WTC11 (cell line): ENCODE measurements at regions not wholly inside any gene's neighbourhood (a gene's known extent, or its start where the extent isn't known, plus 50 kb on each side); places are given as distances from the start of the nearest gene placed in this dataset.
"Not testable (repeated sequence)": the region's sequence is repeated elsewhere in the genome, so short reads cannot be mapped to it uniquely, and the experiment has no call there.

ENCODE experiments used
- ATAC-seq: fragments of 200-7000 bp; cut with Tn5 transposase; 2 replicates; pipeline ENCODE4 v1.10.0; 2021; ENCODE audit warnings: mild to moderate bottlenecking, moderate library complexity
- CTCF ChIA-PET: fragments of 300-600 bp; sonication (Branson Sonifier 250); formaldehyde crosslinking; loops from one replicate; lab custom pipeline; 2021; ENCODE audit warnings: antibody characterized with exemption; lab: Charles Lee
- POLR2A ChIA-PET: fragments of 350-600 bp; sonication (Branson Sonifier 250); formaldehyde crosslinking; loops from one replicate; lab custom pipeline; 2021; ENCODE audit warnings: antibody characterized with exemption; lab: Charles Lee
- DNase-seq: peaks from one replicate; pipeline ENCODE4 v3.0.0; 2021; ENCODE audit warnings: low spot score
- H3K27ac Mint-ChIP-seq: 2 replicates; pipeline ENCODE4 v1.8.0; 2021; ENCODE audit warnings: mixed read lengths
- H3K27me3 Mint-ChIP-seq: 2 replicates; pipeline ENCODE4 v1.8.0; 2021; ENCODE audit warnings: low read depth, mild to moderate bottlenecking, moderate library complexity, mixed read lengths
- H3K36me3 Mint-ChIP-seq: 2 replicates; pipeline ENCODE4 v1.8.0; 2021; ENCODE audit warnings: mixed read lengths
- H3K4me1 Mint-ChIP-seq: 2 replicates; pipeline ENCODE4 v1.8.0; 2022; ENCODE audit warnings: mixed read lengths
- H3K4me3 Mint-ChIP-seq: 2 replicates; pipeline ENCODE4 v1.8.0; 2021; ENCODE audit warnings: mild to moderate bottlenecking, moderate library complexity, mixed read lengths
- H3K9me3 Mint-ChIP-seq: 2 replicates; pipeline ENCODE4 v1.8.0; 2021; ENCODE audit warnings: mixed read lengths
- ATF1 ChIP-seq: sonication (generic); formaldehyde crosslinking; IDR thresholded peaks from 2 replicates; pipeline ENCODE4 v1.8.1; 2023; ENCODE audit warnings: mild to moderate bottlenecking, moderate library complexity, missing genetic modification reagents
- CBFB ChIP-seq: sonication (generic); formaldehyde crosslinking; IDR thresholded peaks from 2 replicates; pipeline ENCODE4 v1.8.1; 2022; ENCODE audit warnings: mild to moderate bottlenecking, low read depth, missing genetic modification reagents
- ELF4 ChIP-seq: sonication (generic); formaldehyde crosslinking; IDR thresholded peaks from 2 replicates; pipeline ENCODE4 v1.8.1; 2022; ENCODE audit warnings: low read depth, mild to moderate bottlenecking, moderate library complexity, missing genetic modification reagents
- FOXK1 ChIP-seq: sonication (generic); formaldehyde crosslinking; IDR thresholded peaks from 2 replicates; pipeline ENCODE4 v1.8.0; 2022; ENCODE audit warnings: mild to moderate bottlenecking, moderate library complexity, missing genetic modification reagents
- GABPB1 ChIP-seq: sonication (generic); formaldehyde crosslinking; IDR thresholded peaks from 2 replicates; pipeline ENCODE4 v1.8.1; 2023; ENCODE audit warnings: mild to moderate bottlenecking, missing genetic modification reagents
- NR3C1 ChIP-seq: sonication (generic); formaldehyde crosslinking; conservative IDR thresholded peaks from 2 replicates; pipeline ENCODE4 v1.8.1; 2023; ENCODE audit warnings: low read depth, mild to moderate bottlenecking, missing genetic modification reagents
- TEAD1 ChIP-seq: sonication (generic); formaldehyde crosslinking; IDR thresholded peaks from 2 replicates; pipeline ENCODE4 v1.8.0; 2022; ENCODE audit warnings: mild to moderate bottlenecking, missing genetic modification reagents
- TEAD4 ChIP-seq: sonication (generic); formaldehyde crosslinking; IDR thresholded peaks from 2 replicates; pipeline ENCODE4 v1.8.0; 2022; ENCODE audit warnings: mild to moderate bottlenecking, missing genetic modification reagents
- ZNF121 ChIP-seq: sonication (generic); formaldehyde crosslinking; IDR thresholded peaks from 2 replicates; pipeline ENCODE4 v1.8.0; 2023; ENCODE audit warnings: missing genetic modification reagents
- ZNF317 ChIP-seq: sonication (generic); formaldehyde crosslinking; IDR thresholded peaks from 2 replicates; pipeline ENCODE4 v1.8.1; 2023; ENCODE audit warnings: low read depth, mild to moderate bottlenecking, moderate library complexity, missing genetic modification reagents, borderline replicate concordance
- ZNF671 ChIP-seq: fragments of 250-450 bp; sonication (Bioruptor Pico); IDR thresholded peaks from 2 replicates; pipeline ENCODE4 v1.8.0; 2021; ENCODE audit warnings: mild to moderate bottlenecking
- TF ChIP-seq, protein P1 (sequence below): fragments of 250-450 bp; sonication (Bioruptor Pico); IDR thresholded peaks from 2 replicates; pipeline ENCODE4 v1.9.0; 2021; ENCODE audit warnings: mild to moderate bottlenecking
- TF ChIP-seq, protein P2 (sequence below): sonication (generic); formaldehyde crosslinking; IDR thresholded peaks from 2 replicates; pipeline ENCODE4 v1.8.0; 2022; ENCODE audit warnings: mild to moderate bottlenecking, missing genetic modification reagents
- TF ChIP-seq, protein P3 (sequence below): sonication (generic); formaldehyde crosslinking; conservative IDR thresholded peaks from 2 replicates; pipeline ENCODE4 v1.8.1; 2023; ENCODE audit warnings: mild to moderate bottlenecking, low read depth, missing genetic modification reagents, moderate library complexity
- TF ChIP-seq, protein P4 (sequence below): fragments of 200-600 bp; IDR thresholded peaks from 2 replicates; pipeline ENCODE4 v1.8.0; 2022; ENCODE audit warnings: antibody characterized with exemption
- TF ChIP-seq, protein P5 (sequence below): sonication (generic); formaldehyde crosslinking; IDR thresholded peaks from 2 replicates; pipeline ENCODE4 v1.8.0; 2022; ENCODE audit warnings: mild to moderate bottlenecking, missing genetic modification reagents
- TF ChIP-seq, protein P6 (sequence below): sonication (generic); formaldehyde crosslinking; IDR thresholded peaks from 2 replicates; pipeline ENCODE4 v1.8.1; 2023; ENCODE audit warnings: mild to moderate bottlenecking, missing genetic modification reagents, moderate library complexity
- TF ChIP-seq, protein P7 (sequence below): fragments of 250-450 bp; sonication (Bioruptor Pico); IDR thresholded peaks from 2 replicates; pipeline ENCODE4 v1.9.0; 2021; ENCODE audit warnings: mild to moderate bottlenecking, borderline replicate concordance

DNA sequence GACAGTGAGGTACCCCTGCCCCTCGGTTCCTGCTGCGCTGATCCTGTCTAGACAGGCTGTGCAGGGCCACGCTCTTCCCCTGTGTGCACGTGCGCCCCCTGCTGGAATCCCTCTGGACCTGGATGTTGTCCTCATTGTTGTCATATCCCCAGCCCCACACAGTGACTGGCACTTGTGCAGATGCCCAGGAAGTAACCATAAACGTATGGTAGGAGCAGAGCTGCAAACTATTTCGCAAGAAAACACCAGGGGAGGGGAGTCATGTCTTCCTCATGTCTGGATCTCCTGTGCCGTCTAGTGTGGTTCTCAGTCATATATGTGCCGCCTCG lies 114.7 kb downstream of the CRYBB2 start:
- DNase-seq = peak; percentile 77
- H3K27ac Mint-ChIP-seq = no peak overlapping the region
- no peaks in the 10 kb centered on the region for H3K4me1 Mint-ChIP-seq
- H3K9me3 Mint-ChIP-seq = no peaks in the 10 kb centered on the region
- no peak overlapping the region for H3K4me3 Mint-ChIP-seq
- ChIA-PET POLR2A (no interaction called here), CTCF (interaction anchor here (0.6 to 2.0 kb wide), 22 partner anchors 9 to 408 kb away, joined by 3 to 24 read pairs (median 4); no protein-coding TSS in a partner anchor)
- peak; percentile 90 for ATAC-seq
- TF ChIP-seq, protein P1, sequence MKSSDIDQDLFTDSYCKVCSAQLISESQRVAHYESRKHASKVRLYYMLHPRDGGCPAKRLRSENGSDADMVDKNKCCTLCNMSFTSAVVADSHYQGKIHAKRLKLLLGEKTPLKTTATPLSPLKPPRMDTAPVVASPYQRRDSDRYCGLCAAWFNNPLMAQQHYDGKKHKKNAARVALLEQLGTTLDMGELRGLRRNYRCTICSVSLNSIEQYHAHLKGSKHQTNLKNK (CRISPR knock-in tag) = no peak
- TF ChIP-seq, protein P2, sequence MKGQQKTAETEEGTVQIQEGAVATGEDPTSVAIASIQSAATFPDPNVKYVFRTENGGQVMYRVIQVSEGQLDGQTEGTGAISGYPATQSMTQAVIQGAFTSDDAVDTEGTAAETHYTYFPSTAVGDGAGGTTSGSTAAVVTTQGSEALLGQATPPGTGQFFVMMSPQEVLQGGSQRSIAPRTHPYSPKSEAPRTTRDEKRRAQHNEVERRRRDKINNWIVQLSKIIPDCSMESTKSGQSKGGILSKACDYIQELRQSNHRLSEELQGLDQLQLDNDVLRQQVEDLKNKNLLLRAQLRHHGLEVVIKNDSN (CRISPR knock-in tag) = no peak
- no peak for TF ChIP-seq CBFB (CRISPR knock-in tag)
- TF ChIP-seq FOXK1 (CRISPR knock-in tag) = no peak
- no peak for TF ChIP-seq TEAD4
- no peak for TF ChIP-seq ATF1 (CRISPR knock-in tag)
- no peak for TF ChIP-seq ZNF671 (CRISPR knock-in tag)
- TF ChIP-seq, protein P3, sequence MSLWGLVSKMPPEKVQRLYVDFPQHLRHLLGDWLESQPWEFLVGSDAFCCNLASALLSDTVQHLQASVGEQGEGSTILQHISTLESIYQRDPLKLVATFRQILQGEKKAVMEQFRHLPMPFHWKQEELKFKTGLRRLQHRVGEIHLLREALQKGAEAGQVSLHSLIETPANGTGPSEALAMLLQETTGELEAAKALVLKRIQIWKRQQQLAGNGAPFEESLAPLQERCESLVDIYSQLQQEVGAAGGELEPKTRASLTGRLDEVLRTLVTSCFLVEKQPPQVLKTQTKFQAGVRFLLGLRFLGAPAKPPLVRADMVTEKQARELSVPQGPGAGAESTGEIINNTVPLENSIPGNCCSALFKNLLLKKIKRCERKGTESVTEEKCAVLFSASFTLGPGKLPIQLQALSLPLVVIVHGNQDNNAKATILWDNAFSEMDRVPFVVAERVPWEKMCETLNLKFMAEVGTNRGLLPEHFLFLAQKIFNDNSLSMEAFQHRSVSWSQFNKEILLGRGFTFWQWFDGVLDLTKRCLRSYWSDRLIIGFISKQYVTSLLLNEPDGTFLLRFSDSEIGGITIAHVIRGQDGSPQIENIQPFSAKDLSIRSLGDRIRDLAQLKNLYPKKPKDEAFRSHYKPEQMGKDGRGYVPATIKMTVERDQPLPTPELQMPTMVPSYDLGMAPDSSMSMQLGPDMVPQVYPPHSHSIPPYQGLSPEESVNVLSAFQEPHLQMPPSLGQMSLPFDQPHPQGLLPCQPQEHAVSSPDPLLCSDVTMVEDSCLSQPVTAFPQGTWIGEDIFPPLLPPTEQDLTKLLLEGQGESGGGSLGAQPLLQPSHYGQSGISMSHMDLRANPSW (CRISPR knock-in tag) = no peak
- no peak for TF ChIP-seq TEAD1
- TF ChIP-seq ZNF121 (CRISPR knock-in tag) = no peak
- no peak for TF ChIP-seq ZNF317 (CRISPR knock-in tag)
- TF ChIP-seq, protein P4, sequence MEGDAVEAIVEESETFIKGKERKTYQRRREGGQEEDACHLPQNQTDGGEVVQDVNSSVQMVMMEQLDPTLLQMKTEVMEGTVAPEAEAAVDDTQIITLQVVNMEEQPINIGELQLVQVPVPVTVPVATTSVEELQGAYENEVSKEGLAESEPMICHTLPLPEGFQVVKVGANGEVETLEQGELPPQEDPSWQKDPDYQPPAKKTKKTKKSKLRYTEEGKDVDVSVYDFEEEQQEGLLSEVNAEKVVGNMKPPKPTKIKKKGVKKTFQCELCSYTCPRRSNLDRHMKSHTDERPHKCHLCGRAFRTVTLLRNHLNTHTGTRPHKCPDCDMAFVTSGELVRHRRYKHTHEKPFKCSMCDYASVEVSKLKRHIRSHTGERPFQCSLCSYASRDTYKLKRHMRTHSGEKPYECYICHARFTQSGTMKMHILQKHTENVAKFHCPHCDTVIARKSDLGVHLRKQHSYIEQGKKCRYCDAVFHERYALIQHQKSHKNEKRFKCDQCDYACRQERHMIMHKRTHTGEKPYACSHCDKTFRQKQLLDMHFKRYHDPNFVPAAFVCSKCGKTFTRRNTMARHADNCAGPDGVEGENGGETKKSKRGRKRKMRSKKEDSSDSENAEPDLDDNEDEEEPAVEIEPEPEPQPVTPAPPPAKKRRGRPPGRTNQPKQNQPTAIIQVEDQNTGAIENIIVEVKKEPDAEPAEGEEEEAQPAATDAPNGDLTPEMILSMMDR = no peak; the same call in none of the 2 replicates
- TF ChIP-seq, protein P5, sequence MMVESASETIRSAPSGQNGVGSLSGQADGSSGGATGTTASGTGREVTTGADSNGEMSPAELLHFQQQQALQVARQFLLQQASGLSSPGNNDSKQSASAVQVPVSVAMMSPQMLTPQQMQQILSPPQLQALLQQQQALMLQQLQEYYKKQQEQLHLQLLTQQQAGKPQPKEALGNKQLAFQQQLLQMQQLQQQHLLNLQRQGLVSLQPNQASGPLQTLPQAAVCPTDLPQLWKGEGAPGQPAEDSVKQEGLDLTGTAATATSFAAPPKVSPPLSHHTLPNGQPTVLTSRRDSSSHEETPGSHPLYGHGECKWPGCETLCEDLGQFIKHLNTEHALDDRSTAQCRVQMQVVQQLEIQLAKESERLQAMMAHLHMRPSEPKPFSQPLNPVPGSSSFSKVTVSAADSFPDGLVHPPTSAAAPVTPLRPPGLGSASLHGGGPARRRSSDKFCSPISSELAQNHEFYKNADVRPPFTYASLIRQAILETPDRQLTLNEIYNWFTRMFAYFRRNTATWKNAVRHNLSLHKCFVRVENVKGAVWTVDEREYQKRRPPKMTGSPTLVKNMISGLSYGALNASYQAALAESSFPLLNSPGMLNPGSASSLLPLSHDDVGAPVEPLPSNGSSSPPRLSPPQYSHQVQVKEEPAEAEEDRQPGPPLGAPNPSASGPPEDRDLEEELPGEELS (CRISPR knock-in tag) = no peak
- TF ChIP-seq, protein P6, sequence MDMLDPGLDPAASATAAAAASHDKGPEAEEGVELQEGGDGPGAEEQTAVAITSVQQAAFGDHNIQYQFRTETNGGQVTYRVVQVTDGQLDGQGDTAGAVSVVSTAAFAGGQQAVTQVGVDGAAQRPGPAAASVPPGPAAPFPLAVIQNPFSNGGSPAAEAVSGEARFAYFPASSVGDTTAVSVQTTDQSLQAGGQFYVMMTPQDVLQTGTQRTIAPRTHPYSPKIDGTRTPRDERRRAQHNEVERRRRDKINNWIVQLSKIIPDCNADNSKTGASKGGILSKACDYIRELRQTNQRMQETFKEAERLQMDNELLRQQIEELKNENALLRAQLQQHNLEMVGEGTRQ (CRISPR knock-in tag) = no peak
- TF ChIP-seq GABPB1 (CRISPR knock-in tag) = no peak
- TF ChIP-seq, protein P7, sequence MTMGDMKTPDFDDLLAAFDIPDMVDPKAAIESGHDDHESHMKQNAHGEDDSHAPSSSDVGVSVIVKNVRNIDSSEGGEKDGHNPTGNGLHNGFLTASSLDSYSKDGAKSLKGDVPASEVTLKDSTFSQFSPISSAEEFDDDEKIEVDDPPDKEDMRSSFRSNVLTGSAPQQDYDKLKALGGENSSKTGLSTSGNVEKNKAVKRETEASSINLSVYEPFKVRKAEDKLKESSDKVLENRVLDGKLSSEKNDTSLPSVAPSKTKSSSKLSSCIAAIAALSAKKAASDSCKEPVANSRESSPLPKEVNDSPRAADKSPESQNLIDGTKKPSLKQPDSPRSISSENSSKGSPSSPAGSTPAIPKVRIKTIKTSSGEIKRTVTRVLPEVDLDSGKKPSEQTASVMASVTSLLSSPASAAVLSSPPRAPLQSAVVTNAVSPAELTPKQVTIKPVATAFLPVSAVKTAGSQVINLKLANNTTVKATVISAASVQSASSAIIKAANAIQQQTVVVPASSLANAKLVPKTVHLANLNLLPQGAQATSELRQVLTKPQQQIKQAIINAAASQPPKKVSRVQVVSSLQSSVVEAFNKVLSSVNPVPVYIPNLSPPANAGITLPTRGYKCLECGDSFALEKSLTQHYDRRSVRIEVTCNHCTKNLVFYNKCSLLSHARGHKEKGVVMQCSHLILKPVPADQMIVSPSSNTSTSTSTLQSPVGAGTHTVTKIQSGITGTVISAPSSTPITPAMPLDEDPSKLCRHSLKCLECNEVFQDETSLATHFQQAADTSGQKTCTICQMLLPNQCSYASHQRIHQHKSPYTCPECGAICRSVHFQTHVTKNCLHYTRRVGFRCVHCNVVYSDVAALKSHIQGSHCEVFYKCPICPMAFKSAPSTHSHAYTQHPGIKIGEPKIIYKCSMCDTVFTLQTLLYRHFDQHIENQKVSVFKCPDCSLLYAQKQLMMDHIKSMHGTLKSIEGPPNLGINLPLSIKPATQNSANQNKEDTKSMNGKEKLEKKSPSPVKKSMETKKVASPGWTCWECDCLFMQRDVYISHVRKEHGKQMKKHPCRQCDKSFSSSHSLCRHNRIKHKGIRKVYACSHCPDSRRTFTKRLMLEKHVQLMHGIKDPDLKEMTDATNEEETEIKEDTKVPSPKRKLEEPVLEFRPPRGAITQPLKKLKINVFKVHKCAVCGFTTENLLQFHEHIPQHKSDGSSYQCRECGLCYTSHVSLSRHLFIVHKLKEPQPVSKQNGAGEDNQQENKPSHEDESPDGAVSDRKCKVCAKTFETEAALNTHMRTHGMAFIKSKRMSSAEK = no peak
- TF ChIP-seq ELF4 (CRISPR knock-in tag) = no peak
- no peak for TF ChIP-seq NR3C1
- H3K36me3 Mint-ChIP-seq = no peaks in the 10 kb centered on the region
- no peaks in the 10 kb centered on the region; the same call in 1 of the 2 replicates for H3K27me3 Mint-ChIP-seq

DNA sequence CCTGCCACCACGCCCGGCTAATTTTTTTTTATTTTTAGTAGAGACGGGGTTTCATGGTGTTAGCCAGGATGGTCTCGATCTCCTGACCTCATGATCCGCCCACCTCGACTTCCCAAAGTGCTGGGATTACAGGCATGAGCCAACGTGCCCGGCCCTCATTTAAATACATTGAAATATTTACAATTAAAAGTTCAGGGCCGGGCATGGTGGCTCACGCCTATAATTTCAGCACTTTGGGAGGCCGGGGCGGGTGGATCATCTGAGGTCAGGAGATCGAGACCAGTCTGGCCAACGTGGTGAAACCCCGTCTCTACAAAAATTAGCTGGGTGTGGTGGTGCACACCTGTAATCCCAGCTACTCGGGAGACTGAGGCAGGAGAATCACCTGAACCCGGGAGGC lies 115.2 kb downstream of the CRYBB2 start:
- H3K27me3 Mint-ChIP-seq, POLR2A ChIA-PET, H3K9me3 Mint-ChIP-seq, DNase-seq, ATAC-seq, H3K27ac Mint-ChIP-seq, H3K4me3 Mint-ChIP-seq, H3K36me3 Mint-ChIP-seq, H3K4me1 Mint-ChIP-seq: not testable (repeated sequence)
- CTCF ChIA-PET = interaction anchor here (1.0 to 2.0 kb wide), 8 partner anchors 12 to 137 kb away, joined by 3 to 24 read pairs (median 6); no protein-coding TSS in a partner anchor

DNA sequence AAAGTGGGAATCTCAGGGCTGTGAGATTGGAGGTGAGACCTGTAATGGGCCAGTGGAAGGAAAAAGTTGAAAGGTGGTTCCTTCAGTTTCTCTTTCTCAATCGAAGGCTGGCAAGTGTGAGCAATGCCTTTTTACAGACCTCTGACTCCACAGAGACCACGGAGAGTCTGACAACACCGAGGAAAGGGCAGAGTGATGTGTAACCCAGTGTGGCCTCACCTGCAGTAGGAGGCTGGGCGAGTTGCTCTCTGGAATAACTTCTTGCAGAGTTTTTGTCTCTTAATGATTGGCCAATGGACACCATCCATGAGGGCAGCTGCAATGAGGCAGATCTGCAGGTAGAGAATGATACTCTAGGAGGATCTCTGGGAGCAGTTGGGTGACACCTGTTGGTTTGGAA lies 115.8 kb downstream of the CRYBB2 start:
- CTCF ChIA-PET = interaction anchor here (1.0 kb wide), 1 partner anchor 133 kb away, joined by 3 read pairs; no protein-coding TSS in a partner anchor
- DNase-seq, H3K4me1 Mint-ChIP-seq, ATAC-seq, H3K27me3 Mint-ChIP-seq, H3K27ac Mint-ChIP-seq, H3K4me3 Mint-ChIP-seq, H3K9me3 Mint-ChIP-seq, H3K36me3 Mint-ChIP-seq, POLR2A ChIA-PET: not testable (repeated sequence)
